HG02610 (cell line): ENCODE measurements at regions not wholly inside any gene's neighbourhood (a gene's known extent, or its start where the extent isn't known, plus 50 kb on each side); places are given as distances from the start of the nearest gene placed in this dataset.
"Not testable (repeated sequence)": the region's sequence is repeated elsewhere in the genome, so short reads cannot be mapped to it uniquely, and the experiment has no call there.

Experiments used
- ATAC-seq: cut with Tn5 transposase; IDR thresholded peaks from one replicate; pipeline ENCODE4 v1.9.1; 2021; ENCODE audit warnings: mild to moderate bottlenecking, moderate library complexity; ENCODE audit not compliant: unreplicated experiment

DNA sequence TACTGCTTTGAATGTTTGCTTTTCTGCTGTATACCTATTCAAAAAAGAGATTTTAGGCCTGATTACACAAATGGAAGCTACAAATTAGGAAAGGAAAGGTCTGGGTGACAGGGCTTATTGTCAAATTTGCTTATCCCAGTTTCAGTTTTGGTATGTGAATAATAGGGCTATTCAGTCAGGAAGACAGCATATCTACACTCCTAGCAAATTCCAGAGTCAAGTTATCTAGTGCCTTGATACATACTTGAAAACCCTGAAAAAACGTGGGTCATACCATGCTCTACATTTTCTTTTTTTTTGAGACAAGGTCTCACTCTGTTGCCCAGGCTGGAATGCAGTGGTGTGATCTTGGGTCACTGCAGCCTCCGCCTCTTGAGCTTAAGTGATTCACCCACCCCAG, 59.2 kb upstream of the CCDC180 start:
- not testable (repeated sequence) for ATAC-seq

GRCh38 chr9:97243606-97244005, 63.9 kb upstream of the CCDC180 start:
- ATAC-seq, result no peak

- ATAC-seq, result not testable (repeated sequence)
Measured at GRCh38 chr9:97241430-97241829, 66.0 kb upstream of the CCDC180 start.

- ATAC-seq, result no peak
Measured at GRCh38 chr9:97237951-97238889, 69.2 kb upstream of the CCDC180 start.

- no peak for ATAC-seq
Measured at GRCh38 chr9:97237311-97237786, 70.1 kb upstream of the CCDC180 start.

GRCh38 chr9:97233009-97233400, 74.5 kb upstream of the CCDC180 start:
- ATAC-seq, result not testable (repeated sequence)

DNA sequence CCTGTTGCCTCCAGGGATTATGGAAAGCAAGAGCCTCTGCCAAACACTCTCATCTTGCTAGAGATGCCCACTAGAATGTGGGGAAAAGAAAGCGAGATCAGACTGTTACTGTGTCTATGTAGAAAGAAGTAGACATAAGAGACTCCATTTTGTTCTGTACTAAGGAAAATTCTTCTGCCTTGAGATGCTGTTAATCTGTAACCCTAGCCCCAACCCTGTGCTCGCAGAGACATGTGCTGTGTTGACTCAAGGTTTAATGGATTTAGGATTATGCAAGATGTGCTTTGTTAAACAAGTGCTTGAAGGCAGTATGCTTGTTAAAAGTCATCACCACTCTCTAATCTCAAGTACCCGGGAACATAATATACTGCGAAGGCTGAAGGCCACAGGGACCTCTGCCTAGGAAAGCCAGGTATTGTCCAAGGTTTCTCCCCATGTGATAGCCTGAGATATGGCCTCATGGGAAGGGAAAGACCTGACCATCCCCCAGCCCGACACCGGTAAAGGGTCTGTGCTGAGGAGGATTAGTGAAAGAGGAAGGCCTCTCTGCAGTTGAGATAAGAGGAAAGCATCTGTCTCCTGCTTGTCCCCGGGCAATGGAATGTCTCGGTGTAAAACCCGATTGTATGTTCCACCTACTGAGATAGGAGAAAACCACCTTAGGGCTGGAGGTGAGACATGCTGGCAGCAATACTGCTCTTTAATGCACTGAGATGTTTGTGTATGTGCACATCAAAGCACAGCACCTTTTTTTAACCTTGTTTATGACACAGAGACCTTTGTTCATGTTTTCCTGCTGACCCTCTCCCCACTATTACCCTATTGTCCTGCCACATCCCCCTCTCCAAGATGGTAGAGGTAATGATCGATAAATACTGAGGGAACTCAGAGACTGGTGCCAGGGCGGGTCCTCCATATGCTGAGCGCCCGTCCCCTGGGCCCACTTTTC, 75.1 kb upstream of the CCDC180 start:
- ATAC-seq, result not testable (repeated sequence)

GRCh38 chr9:97222393-97222792, 85.1 kb upstream of the CCDC180 start:
- ATAC-seq, result not testable (repeated sequence)

DNA sequence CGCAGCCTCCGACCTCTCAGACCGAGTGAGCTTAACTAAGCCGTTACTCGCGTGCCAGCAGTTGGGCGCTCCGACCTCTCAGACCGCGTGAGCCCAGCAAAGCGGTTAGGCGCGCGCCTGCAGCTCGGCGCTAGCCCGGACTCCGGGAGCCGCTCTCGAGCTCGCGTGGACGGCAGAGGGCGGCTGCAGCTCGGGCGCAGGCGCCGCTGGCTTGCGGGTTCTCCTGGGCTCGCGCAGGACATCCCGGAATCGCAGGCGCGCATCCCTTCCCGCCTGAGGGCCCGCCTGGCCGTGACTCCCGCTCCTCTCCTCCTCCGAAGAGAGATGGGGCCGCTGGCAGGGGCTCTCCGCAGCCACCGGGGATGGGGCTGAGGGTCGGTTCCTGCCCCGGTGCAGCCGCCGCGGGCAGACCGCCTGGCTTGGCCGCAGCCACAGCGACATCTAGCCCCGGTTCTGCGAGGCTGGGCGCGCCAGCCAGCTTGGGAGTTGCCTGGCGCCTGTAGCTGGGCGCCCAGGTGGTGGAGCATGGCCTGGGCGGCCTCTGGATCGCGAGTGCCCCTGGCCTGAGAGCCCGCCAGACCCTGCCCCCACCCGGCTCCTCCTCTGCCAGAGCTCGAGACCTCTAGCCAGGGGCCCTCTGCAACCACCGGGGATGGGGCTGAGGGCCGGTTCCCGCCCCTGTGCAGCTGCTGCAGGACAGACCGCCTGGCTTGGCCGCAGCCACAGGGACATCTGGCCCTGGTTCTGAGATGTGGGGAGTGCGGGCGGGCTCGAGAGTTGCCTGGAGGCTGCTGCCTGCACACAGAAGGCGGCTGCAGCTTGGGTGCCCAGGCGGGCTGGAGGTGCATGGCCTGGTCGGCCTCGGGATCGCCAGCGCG, 85.7 kb upstream of the CCDC180 start:
- ATAC-seq, result not testable (repeated sequence)

DNA sequence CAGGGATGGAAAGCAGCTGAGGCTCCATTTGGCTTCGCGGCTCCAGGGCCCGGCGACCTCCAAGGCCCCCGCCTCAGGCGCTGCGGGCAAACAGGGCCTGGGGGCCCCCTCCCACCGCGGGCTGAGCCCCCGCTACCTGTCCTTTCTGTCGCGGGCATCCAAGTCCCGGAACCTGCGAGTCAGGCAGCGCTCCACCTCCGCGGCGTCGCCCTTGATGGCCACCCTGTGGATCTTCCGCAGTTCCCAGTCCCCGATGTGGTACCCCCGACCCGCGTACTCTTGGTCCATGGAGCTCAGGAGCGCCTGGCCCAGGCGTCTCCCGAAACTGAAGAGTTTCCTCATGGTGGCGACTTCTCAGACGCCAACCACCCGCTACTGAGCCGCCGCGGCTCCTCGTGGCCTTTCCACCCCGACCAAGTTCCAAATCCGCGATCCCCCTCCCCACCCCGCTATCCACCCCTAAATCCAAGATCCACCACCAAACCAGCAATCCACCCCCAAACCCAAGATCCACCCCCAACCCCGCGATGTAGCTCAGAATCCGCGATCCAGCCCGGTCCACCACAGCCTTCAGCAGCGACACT, 86.5 kb upstream of the CCDC180 start:
- no peak for ATAC-seq

- ATAC-seq, result not testable (repeated sequence)
Measured at GRCh38 chr9:97220396-97220795, 87.1 kb upstream of the CCDC180 start.

DNA sequence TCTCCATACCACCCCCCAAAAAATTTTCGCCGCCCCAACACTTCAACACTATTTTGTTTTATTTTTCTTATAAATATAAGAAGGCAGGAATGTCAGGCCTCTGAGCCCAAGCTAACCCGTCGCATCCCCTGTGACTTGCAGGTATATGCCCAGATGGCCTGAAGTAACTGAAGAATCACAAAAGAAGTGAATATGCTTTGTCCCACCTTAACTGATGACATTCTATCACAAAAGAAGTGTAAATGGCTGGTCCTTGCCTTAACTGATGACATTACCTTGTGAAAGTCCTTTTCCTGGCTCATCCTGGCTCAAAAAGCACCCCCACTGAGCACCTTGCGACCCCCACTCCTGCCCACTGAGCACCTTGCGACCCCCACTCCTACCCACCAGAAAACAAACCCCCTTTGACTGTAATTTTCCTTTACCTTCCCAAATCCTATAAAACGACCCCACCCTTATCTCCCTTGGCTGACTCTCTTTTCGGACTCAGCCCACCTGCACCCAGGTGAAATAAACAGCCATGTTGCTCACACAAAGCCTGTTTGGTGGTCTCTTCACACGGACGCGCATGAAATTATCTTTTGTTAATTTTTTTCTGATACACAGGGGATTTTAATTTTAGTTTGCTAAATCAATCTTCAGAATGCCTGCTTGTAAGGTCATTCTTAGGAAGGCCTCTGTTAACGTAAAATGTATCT, 87.9 kb upstream of the CCDC180 start:
- ATAC-seq, result not testable (repeated sequence)

DNA sequence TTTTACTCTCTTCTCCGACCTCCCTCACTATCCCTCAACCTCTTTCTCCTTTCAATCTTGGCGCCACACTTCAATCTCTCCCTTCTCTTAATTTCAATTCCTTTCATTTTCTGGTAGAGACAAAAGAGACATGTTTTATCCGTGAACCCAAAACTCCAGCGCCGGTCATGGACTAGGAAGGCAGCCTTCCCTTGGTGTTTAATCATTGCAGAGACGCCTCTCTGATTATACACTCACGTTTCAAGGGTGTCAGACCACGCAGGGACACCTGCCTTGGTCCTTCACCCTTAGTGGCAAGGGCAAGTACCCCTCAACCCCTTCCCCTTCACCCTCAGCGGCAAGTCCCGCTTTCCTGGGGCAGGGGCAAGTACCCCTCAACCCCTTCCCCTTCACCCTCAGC, 92.3 kb upstream of the CCDC180 start:
- ATAC-seq, result not testable (repeated sequence)

GRCh38 chr9:97214556-97214955, 92.9 kb upstream of the CCDC180 start:
- ATAC-seq, result not testable (repeated sequence)

- ATAC-seq, result not testable (repeated sequence)
Measured at GRCh38 chr9:97199683-97200082, 107.8 kb upstream of the CCDC180 start.

DNA sequence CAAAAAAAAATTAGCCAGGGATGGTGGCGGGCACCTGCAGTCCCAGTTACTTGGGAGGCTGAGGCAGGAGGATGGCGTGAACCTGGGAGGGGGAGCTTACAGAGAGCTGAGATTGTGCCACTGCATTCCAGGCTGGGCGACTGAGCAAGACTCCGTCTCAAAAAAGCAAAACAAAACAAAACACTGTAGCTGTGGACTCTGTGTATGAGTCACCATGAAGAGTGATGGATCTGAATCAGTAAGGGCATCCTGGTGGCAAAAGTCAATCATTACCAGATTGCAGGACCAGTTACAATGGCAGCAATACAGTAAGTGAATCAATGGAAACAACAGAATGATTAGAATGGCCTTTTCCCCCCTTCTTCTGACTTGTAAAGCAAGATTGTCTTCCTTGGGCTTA, 113.7 kb upstream of the CCDC180 start:
- ATAC-seq, result not testable (repeated sequence)

GRCh38 chr9:97188545-97188944, 118.9 kb upstream of the CCDC180 start:
- ATAC-seq, result no peak

- not testable (repeated sequence) for ATAC-seq
Measured at GRCh38 chr9:97187706-97188105, 119.8 kb upstream of the CCDC180 start.

DNA sequence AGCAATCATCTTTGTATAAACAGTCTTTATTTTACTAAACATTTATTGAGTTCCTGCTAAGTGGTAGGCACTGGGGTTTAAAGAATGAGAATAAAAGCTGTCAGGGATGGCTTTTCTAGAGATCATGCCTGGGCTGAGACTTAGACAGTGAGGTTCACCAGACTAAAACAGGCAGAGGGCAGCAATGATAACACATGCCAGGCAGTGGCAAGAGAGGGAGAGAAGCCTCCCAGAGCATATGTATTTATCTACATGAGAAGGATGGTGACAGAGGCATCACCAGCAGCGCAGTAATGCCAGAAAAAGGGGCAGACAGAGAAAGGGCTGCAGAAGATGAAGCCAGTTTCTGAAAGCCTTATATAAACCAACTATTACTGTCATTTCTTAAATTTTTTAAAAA, 121.0 kb upstream of the CCDC180 start:
- ATAC-seq, result no peak
